Mesenchymal stem cell (in vitro differentiated cells and primary cell): ENCODE measurements at regions not wholly inside any gene's neighbourhood (a gene's known extent, or its start where the extent isn't known, plus 50 kb on each side); places are given as distances from the start of the nearest gene placed in this dataset.

Experiments
- DNase-seq: peaks from one replicate; pipeline ENCODE4 v3.0.0-alpha.2; 2013
- H2AFZ ChIP-seq: one replicate; pipeline ENCODE4 v1.6.1; 2013; ENCODE audit warnings: low read depth, mild to moderate bottlenecking, control low read depth, inconsistent platforms, low read length, moderate library complexity
- H2AK5ac ChIP-seq: 2 replicates; pipeline ENCODE4 v1.6.1; 2013; ENCODE audit warnings: low read length, moderate library complexity, mild to moderate bottlenecking, inconsistent platforms; ENCODE audit not compliant: severe bottlenecking
- H2BK120ac ChIP-seq: one replicate; pipeline ENCODE4 v1.6.1; 2013; ENCODE audit warnings: low read depth, mild to moderate bottlenecking, inconsistent platforms, low read length, moderate library complexity
- H2BK12ac ChIP-seq, 2 experiments: one replicate each; pipeline ENCODE4 v1.6.1; 2013; ENCODE audit warnings: inconsistent platforms in 2 of 2, low read length in 2 of 2, mild to moderate bottlenecking in 2 of 2, moderate library complexity in 2 of 2, control low read depth in 1 of 2
- H2BK15ac ChIP-seq: one replicate; pipeline ENCODE4 v1.6.1; 2013; ENCODE audit warnings: mild to moderate bottlenecking, low read depth, inconsistent platforms; ENCODE audit not compliant: poor library complexity, severe bottlenecking
- H2BK5ac ChIP-seq: 2 replicates; pipeline ENCODE4 v1.6.1; 2013; ENCODE audit warnings: low read depth, mild to moderate bottlenecking, low read length, control low read depth, inconsistent platforms; ENCODE audit not compliant: poor library complexity, severe bottlenecking
- H3K14ac ChIP-seq, 2 experiments: one replicate each; pipeline ENCODE4 v1.6.1; 2013; ENCODE audit warnings: inconsistent platforms in 2 of 2, low read length in 2 of 2, control low read depth in 1 of 2, mild to moderate bottlenecking in 1 of 2, moderate library complexity in 1 of 2
- H3K18ac ChIP-seq, 2 experiments: one replicate each; pipeline ENCODE4 v1.6.1; 2013; ENCODE audit warnings: inconsistent platforms in 2 of 2, low read length in 2 of 2, control low read depth in 1 of 2, low read depth in 1 of 2, mild to moderate bottlenecking in 1 of 2
- H3K23ac ChIP-seq, 2 experiments: one replicate each; pipeline ENCODE4 v1.6.1; 2013; ENCODE audit warnings: inconsistent platforms in 2 of 2, low read length in 2 of 2, mild to moderate bottlenecking in 2 of 2, moderate library complexity in 2 of 2, control low read depth in 1 of 2
- H3K27ac ChIP-seq: 2 replicates; pipeline ENCODE4 v1.5.1; 2013; ENCODE audit warnings: mild to moderate bottlenecking, moderate library complexity, low read length, control low read depth, inconsistent platforms; ENCODE audit not compliant: poor library complexity, severe bottlenecking
- H3K27me3 ChIP-seq, 2 experiments: 2 replicates each; pipeline versions ENCODE4 v1.6.1 to v1.7.0; 2013; ENCODE audit warnings: low read length in 2 of 2, mild to moderate bottlenecking in 2 of 2, moderate library complexity in 2 of 2, control low read depth in 1 of 2, inconsistent platforms in 1 of 2; ENCODE audit not compliant: control insufficient read depth in 1 of 2, insufficient read depth in 1 of 2
- H3K36me3 ChIP-seq, 2 experiments: 2 replicates each; pipeline versions ENCODE4 v1.6.1 to v1.7.0; 2013; ENCODE audit warnings: low read length in 2 of 2, control low read depth in 1 of 2, inconsistent platforms in 1 of 2, low read depth in 1 of 2, mild to moderate bottlenecking in 1 of 2; ENCODE audit not compliant: insufficient read depth in 2 of 2, control insufficient read depth in 1 of 2
- H3K4ac ChIP-seq, 2 experiments: one replicate each; pipeline ENCODE4 v1.6.1; 2013; ENCODE audit warnings: inconsistent platforms in 2 of 2, low read length in 2 of 2, mild to moderate bottlenecking in 2 of 2, moderate library complexity in 2 of 2, control low read depth in 1 of 2, low read depth in 1 of 2
- H3K4me1 ChIP-seq: 2 replicates; pipeline ENCODE4 v1.6.1; 2013; ENCODE audit warnings: low read depth, low read length, control low read depth; ENCODE audit not compliant: control insufficient read depth, insufficient read depth
- H3K4me2 ChIP-seq: 2 replicates; pipeline ENCODE4 v1.6.1; 2013; ENCODE audit warnings: low read length, mild to moderate bottlenecking, inconsistent platforms; ENCODE audit not compliant: poor library complexity, severe bottlenecking
- H3K4me3 ChIP-seq, 2 experiments: 2 replicates each; pipeline versions ENCODE4 v1.5.1 to v1.7.0; 2013; ENCODE audit warnings: low read length in 2 of 2, mild to moderate bottlenecking in 2 of 2, control low read depth in 1 of 2, low read depth in 1 of 2; ENCODE audit not compliant: insufficient read depth in 1 of 2
- H3K79me1 ChIP-seq: replicated peaks from 2 replicates; pipeline ENCODE4 v1.6.1; 2013; ENCODE audit warnings: mild to moderate bottlenecking, control low read depth, low read length, inconsistent platforms; ENCODE audit not compliant: poor library complexity, severe bottlenecking
- H3K9ac ChIP-seq: 2 replicates; pipeline ENCODE4 v1.7.0; 2013; ENCODE audit warnings: mild to moderate bottlenecking, low read length, moderate library complexity
- H3K9me3 ChIP-seq: 2 replicates; pipeline ENCODE4 v1.7.0; 2013; ENCODE audit warnings: mild to moderate bottlenecking, low read length; ENCODE audit not compliant: control insufficient read depth
- H4K8ac ChIP-seq: one replicate; pipeline ENCODE4 v1.6.1; 2013; ENCODE audit warnings: inconsistent platforms, mild to moderate bottlenecking, low read length, moderate library complexity
- H4K91ac ChIP-seq: one replicate; pipeline ENCODE4 v1.6.1; 2013; ENCODE audit warnings: mild to moderate bottlenecking, low read length, inconsistent platforms
- WGBS: methylation state at CpG from one replicate; pipeline ENCODE4 v1.1.7; 2013; ENCODE audit warnings: mixed read lengths; 5-methylcytosine and 5-hydroxymethylcytosine counted together

DNA sequence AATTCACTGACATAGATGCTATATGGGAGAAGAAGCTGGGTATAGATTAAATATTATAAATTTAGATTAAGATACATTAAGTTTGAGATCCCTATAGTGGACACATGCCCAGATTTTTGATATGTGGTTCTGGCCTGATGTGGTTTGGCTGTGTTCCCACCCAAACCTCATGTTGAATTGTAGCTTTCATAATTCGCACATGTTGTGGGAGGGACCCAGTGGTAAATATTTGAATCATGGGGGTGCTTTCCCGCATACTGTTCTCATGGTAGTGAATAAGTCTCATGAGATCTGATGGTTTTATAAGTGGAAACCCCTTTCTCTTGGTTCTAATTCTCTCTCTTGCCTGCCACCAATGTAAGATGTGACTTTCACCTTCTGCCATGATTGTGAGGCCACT, 189.4 kb upstream of the CD96 start:
- H3K36me3 ChIP-seq, result no peaks in the 10 kb centered on the region
- no peak overlapping the region for H3K9ac ChIP-seq
- H3K27me3 ChIP-seq, result no peaks in the 10 kb centered on the region
- peaks cover 12% of the 10 kb centered on the region for H3K9me3 ChIP-seq
- H2BK5ac ChIP-seq, result no peak overlapping the region
- no peak overlapping the region for H3K4me2 ChIP-seq
- H2BK15ac ChIP-seq, result no peak overlapping the region
- H2BK120ac ChIP-seq, result no peak overlapping the region
- no peak overlapping the region for H3K23ac ChIP-seq
- H3K4me1 ChIP-seq, result no peaks in the 10 kb centered on the region
- H3K4me3 ChIP-seq, result no peak overlapping the region
- no peak overlapping the region for H2AFZ ChIP-seq
- no peaks in the 10 kb centered on the region for H3K79me1 ChIP-seq
- no peak overlapping the region for H3K18ac ChIP-seq
- no peak overlapping the region for H2AK5ac ChIP-seq
- H3K14ac ChIP-seq, result no peak overlapping the region
- H2BK12ac ChIP-seq, result no peak overlapping the region
- no peak overlapping the region for H3K4ac ChIP-seq
- H4K8ac ChIP-seq, result no peak overlapping the region
- no peak overlapping the region for H4K91ac ChIP-seq
- DNase-seq, result no peak
- no peak overlapping the region for H3K27ac ChIP-seq
- WGBS, result 90% methylated on average over 2 of the region's 2 CpGs

DNA sequence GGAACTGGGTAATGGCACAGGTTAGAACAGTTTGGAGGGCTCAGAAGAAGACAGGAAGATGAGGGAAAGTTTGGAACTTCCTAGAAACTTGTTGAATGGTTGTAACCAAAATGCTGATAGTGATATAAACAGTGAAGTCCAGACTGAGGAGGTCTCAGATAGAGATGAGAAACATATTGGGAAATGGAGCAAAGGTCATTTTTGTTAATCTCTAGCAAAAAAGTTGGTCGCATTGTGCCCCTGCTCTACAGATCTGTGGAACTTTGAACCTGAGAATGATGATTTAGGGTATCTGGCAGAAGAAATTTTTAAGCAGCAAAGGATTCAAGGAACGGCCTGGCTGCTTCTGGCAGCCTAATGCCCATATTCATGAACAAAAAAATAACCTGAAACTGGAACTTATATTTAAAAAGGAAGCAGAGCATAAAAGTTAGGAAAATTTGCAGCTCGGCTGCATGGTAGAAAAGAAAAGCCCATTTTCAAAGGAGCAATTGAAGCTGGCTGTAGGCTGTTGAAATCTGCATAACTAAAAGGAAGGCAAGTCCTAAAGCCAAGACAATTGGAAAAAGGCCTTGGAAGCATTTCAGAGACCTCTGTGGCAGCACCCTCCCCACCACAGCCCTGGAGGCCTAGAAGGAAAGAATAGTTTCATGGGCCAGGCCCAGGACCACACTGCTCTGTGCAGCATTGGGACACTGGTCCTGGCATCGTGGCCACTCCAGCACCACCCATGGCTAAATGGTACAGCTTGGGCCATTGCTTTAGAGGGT, 182.6 kb upstream of the CD96 start:
- H3K9ac ChIP-seq, result no peak overlapping the region
- no peak overlapping the region for H3K18ac ChIP-seq
- no peak overlapping the region for H3K27ac ChIP-seq
- no peaks in the 10 kb centered on the region for H3K9me3 ChIP-seq
- H2BK15ac ChIP-seq, result no peak overlapping the region
- no peak overlapping the region for H4K8ac ChIP-seq
- H3K4me1 ChIP-seq, result no peaks in the 10 kb centered on the region
- H3K4me3 ChIP-seq, result no peak overlapping the region
- H3K27me3 ChIP-seq, result no peaks in the 10 kb centered on the region
- H2BK5ac ChIP-seq, result no peak overlapping the region
- no peak for DNase-seq
- no peak overlapping the region for H2AFZ ChIP-seq
- no peak overlapping the region for H3K14ac ChIP-seq
- no peak overlapping the region for H3K4ac ChIP-seq
- H2BK120ac ChIP-seq, result no peak overlapping the region
- no peak overlapping the region for H4K91ac ChIP-seq
- H2BK12ac ChIP-seq, result no peak overlapping the region
- 88% methylated on average over 3 of the region's 4 CpGs for WGBS
- no peak overlapping the region for H2AK5ac ChIP-seq
- no peak overlapping the region for H3K23ac ChIP-seq
- no peaks in the 10 kb centered on the region for H3K36me3 ChIP-seq
- no peak overlapping the region for H3K4me2 ChIP-seq
- H3K79me1 ChIP-seq, result no peaks in the 10 kb centered on the region

- no peak overlapping the region for H3K9ac ChIP-seq
- H3K36me3 ChIP-seq, result no peaks in the 10 kb centered on the region
- no peaks in the 10 kb centered on the region for H3K9me3 ChIP-seq
- H2BK5ac ChIP-seq, result no peak overlapping the region
- H2AK5ac ChIP-seq, result no peak overlapping the region
- no CpG with 5 or more reads among the region's 1 CpG for WGBS
- no peaks in the 10 kb centered on the region for H3K79me1 ChIP-seq
- H3K23ac ChIP-seq, result no peak overlapping the region
- no peak overlapping the region for H3K4me3 ChIP-seq
- no peak overlapping the region for H3K18ac ChIP-seq
- no peak overlapping the region for H2AFZ ChIP-seq
- no peak overlapping the region for H3K14ac ChIP-seq
- H2BK15ac ChIP-seq, result no peak overlapping the region
- H3K27ac ChIP-seq, result no peak overlapping the region
- no peaks in the 10 kb centered on the region for H3K4me1 ChIP-seq
- no peaks in the 10 kb centered on the region for H3K27me3 ChIP-seq
- no peak overlapping the region for H2BK120ac ChIP-seq
- H4K8ac ChIP-seq, result no peak overlapping the region
- no peak overlapping the region for H4K91ac ChIP-seq
- DNase-seq, result peak; percentile 72
- no peak overlapping the region for H3K4ac ChIP-seq
- H3K4me2 ChIP-seq, result no peak overlapping the region
- H2BK12ac ChIP-seq, result no peak overlapping the region
Observed at GRCh38 chr3:111362381-111363009, 179.5 kb upstream of the CD96 start.

GRCh38 chr3:111366515-111366914, 175.5 kb upstream of the CD96 start:
- no peak overlapping the region for H2AK5ac ChIP-seq
- no peaks in the 10 kb centered on the region for H3K4me1 ChIP-seq
- no peak for DNase-seq
- H3K14ac ChIP-seq, result no peak overlapping the region
- H3K27me3 ChIP-seq, result no peaks in the 10 kb centered on the region
- H2AFZ ChIP-seq, result no peak overlapping the region
- H2BK15ac ChIP-seq, result no peak overlapping the region
- H2BK5ac ChIP-seq, result no peak overlapping the region
- H3K36me3 ChIP-seq, result no peaks in the 10 kb centered on the region
- H3K9me3 ChIP-seq, result peaks cover 7% of the 10 kb centered on the region
- no peak overlapping the region for H3K18ac ChIP-seq
- no peaks in the 10 kb centered on the region for H3K79me1 ChIP-seq
- 77% methylated on average over 4 of the region's 4 CpGs for WGBS
- H4K91ac ChIP-seq, result no peak overlapping the region
- no peak overlapping the region for H2BK12ac ChIP-seq
- no peak overlapping the region for H2BK120ac ChIP-seq
- no peak overlapping the region for H3K4me2 ChIP-seq
- no peak overlapping the region for H4K8ac ChIP-seq
- H3K23ac ChIP-seq, result no peak overlapping the region
- H3K4me3 ChIP-seq, result no peak overlapping the region
- H3K9ac ChIP-seq, result no peak overlapping the region
- no peak overlapping the region for H3K27ac ChIP-seq
- H3K4ac ChIP-seq, result no peak overlapping the region
